Osteocyte (in vitro differentiated cells): ENCODE measurements at regions not wholly inside any gene's neighbourhood (a gene's known extent, or its start where the extent isn't known, plus 50 kb on each side); places are given as distances from the start of the nearest gene placed in this dataset.

ENCODE experiments used
- DNase-seq: peaks from one replicate; pipeline ENCODE4 v3.0.0; 2021; ENCODE audit warnings: mixed read lengths; ENCODE audit not compliant: unreplicated experiment; ENCODE audit errors: extremely low spot score
- H3K27ac Mint-ChIP-seq: one replicate; pipeline ENCODE4 v1.8.0; 2021; ENCODE audit warnings: mild to moderate bottlenecking, mixed read lengths; ENCODE audit not compliant: unreplicated experiment
- H3K27me3 Mint-ChIP-seq: one replicate; pipeline ENCODE4 v1.8.0; 2021; ENCODE audit warnings: mixed read lengths; ENCODE audit not compliant: unreplicated experiment
- H3K36me3 Mint-ChIP-seq: one replicate; pipeline ENCODE4 v1.8.0; 2021; ENCODE audit warnings: mixed read lengths; ENCODE audit not compliant: unreplicated experiment
- H3K4me1 Mint-ChIP-seq: one replicate; pipeline ENCODE4 v1.8.0; 2021; ENCODE audit warnings: mixed read lengths; ENCODE audit not compliant: unreplicated experiment
- H3K4me3 Mint-ChIP-seq: one replicate; pipeline ENCODE4 v1.8.0; 2021; ENCODE audit warnings: mild to moderate bottlenecking, moderate library complexity, mixed read lengths; ENCODE audit not compliant: unreplicated experiment
- H3K9me3 Mint-ChIP-seq: one replicate; pipeline ENCODE4 v1.8.0; 2021; ENCODE audit warnings: mixed read lengths; ENCODE audit not compliant: unreplicated experiment
- CTCF ChIP-seq: fragments of 200-600 bp; sonication (generic); IDR thresholded peaks from 2 replicates; pipeline ENCODE4 v1.5.0; 2021; ENCODE audit warnings: antibody characterized with exemption, mild to moderate bottlenecking, moderate library complexity

GRCh38 chr14:101340556-101340955 is 220.7 kb upstream of the DIO3 start:
- Mint-ChIP-seq H3K36me3 (no peaks in the 10 kb centered on the region), H3K27me3 (peaks cover 18% of the 10 kb centered on the region), H3K9me3 (no peaks in the 10 kb centered on the region), H3K4me1 (no peaks in the 10 kb centered on the region), H3K4me3 (no peak overlapping the region), H3K27ac (no peak overlapping the region)
- no peak for DNase-seq
- TF ChIP-seq CTCF, result no peak

GRCh38 chr14:101347893-101348777 is 213.2 kb upstream of the DIO3 start:
- H3K4me1 Mint-ChIP-seq, result no peaks in the 10 kb centered on the region
- no peak overlapping the region for H3K4me3 Mint-ChIP-seq
- no peaks in the 10 kb centered on the region for H3K9me3 Mint-ChIP-seq
- no peak for TF ChIP-seq CTCF
- no peak overlapping the region for H3K27ac Mint-ChIP-seq
- no peaks in the 10 kb centered on the region for H3K36me3 Mint-ChIP-seq
- H3K27me3 Mint-ChIP-seq, result peaks cover 16% of the 10 kb centered on the region
- DNase-seq, result peak; percentile 56

- Mint-ChIP-seq H3K4me3 (no peak overlapping the region), H3K9me3 (peaks cover 2% of the 10 kb centered on the region), H3K27ac (no peak overlapping the region), H3K27me3 (peaks cover 13% of the 10 kb centered on the region), H3K4me1 (no peaks in the 10 kb centered on the region), H3K36me3 (no peaks in the 10 kb centered on the region)
- TF ChIP-seq CTCF, result no peak
- peak; percentile 74 for DNase-seq
Observed at GRCh38 chr14:101349108-101349507, 212.2 kb upstream of the DIO3 start.

DNA sequence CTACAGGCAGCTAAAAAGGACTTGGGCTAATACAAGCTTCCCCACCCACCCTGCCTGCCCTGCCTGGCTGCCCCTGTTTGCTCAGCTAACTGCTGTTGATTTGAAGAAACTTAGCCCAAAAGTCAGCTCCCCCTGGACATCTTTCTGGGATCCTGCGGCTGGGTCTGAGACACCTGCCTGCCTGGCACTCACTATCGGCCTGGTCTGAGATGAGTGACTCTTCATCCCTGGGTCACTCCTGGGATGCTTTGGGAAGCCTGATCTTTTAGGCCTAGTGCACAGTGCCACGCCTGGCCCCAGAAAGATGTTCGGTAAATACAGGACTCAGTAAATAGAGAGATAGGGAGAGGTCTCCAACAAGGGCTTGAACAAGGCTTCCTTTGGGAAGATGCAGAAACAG is 211.3 kb upstream of the DIO3 start:
- peaks cover 9% of the 10 kb centered on the region for H3K9me3 Mint-ChIP-seq
- no peak overlapping the region for H3K4me3 Mint-ChIP-seq

More for the DNA sequence above, 211.3 kb upstream of the DIO3 start:
- H3K27me3 Mint-ChIP-seq, result peaks cover 6% of the 10 kb centered on the region
- H3K36me3 Mint-ChIP-seq, result no peaks in the 10 kb centered on the region
- TF ChIP-seq CTCF, result no peak
- H3K4me1 Mint-ChIP-seq, result no peaks in the 10 kb centered on the region
- H3K27ac Mint-ChIP-seq, result no peak overlapping the region
- DNase-seq, result no peak
